WERI-Rb-1 (cell line): ENCODE measurements at regions not wholly inside any gene's neighbourhood (a gene's known extent, or its start where the extent isn't known, plus 50 kb on each side); places are given as distances from the start of the nearest gene placed in this dataset.

Experiments
- DNase-seq: peaks from one replicate; pipeline ENCODE4 v3.0.0-alpha.2; 2020
- H3K27ac ChIP-seq: fragments of 250-450 bp; sonication (Bioruptor Pico); 2 replicates; pipeline ENCODE4 v1.5.1; 2020; ENCODE audit warnings: mild to moderate bottlenecking, moderate library complexity
- H3K27me3 ChIP-seq: fragments of 250-450 bp; sonication (Bioruptor Pico); 2 replicates; pipeline ENCODE4 v1.5.1; 2021; ENCODE audit warnings: mild to moderate bottlenecking, low read depth, moderate library complexity; ENCODE audit not compliant: insufficient read depth, severe bottlenecking
- H3K36me3 ChIP-seq: fragments of 250-450 bp; sonication (Bioruptor Pico); 2 replicates; pipeline ENCODE4 v1.5.1; 2020; ENCODE audit warnings: mild to moderate bottlenecking, moderate library complexity
- H3K4me3 ChIP-seq: 2 replicates; pipeline ENCODE4 v1.5.1; 2011; ENCODE audit warnings: low read depth, mild to moderate bottlenecking, control low read depth, low read length
- H3K9me3 ChIP-seq: fragments of 250-450 bp; sonication (Bioruptor Pico); 2 replicates; pipeline ENCODE4 v1.5.1; 2021; ENCODE audit warnings: mild to moderate bottlenecking, moderate library complexity; ENCODE audit not compliant: severe bottlenecking
- CTCF ChIP-seq: IDR thresholded peaks from 2 replicates; pipeline ENCODE4 v1.5.1; 2011; ENCODE audit warnings: low read depth, mild to moderate bottlenecking, control low read depth, inconsistent platforms, low read length

- Histone ChIP-seq H3K4me3 (no peak overlapping the region), H3K27ac (no peak overlapping the region), H3K27me3 (no peaks in the 10 kb centered on the region), H3K9me3 (no peaks in the 10 kb centered on the region), H3K36me3 (no peaks in the 10 kb centered on the region)
- no peak for DNase-seq
- no peak for TF ChIP-seq CTCF
Observed at GRCh38 chr4:11182586-11183355, 245.9 kb downstream of the HS3ST1 start.

GRCh38 chr4:11182031-11182430, 246.7 kb downstream of the HS3ST1 start:
- Histone ChIP-seq H3K4me3 (no peak overlapping the region), H3K9me3 (no peaks in the 10 kb centered on the region), H3K36me3 (no peaks in the 10 kb centered on the region), H3K27ac (no peak overlapping the region), H3K27me3 (no peaks in the 10 kb centered on the region)
- no peak for DNase-seq
- TF ChIP-seq CTCF = no peak

GRCh38 chr4:11179796-11180195, 248.9 kb downstream of the HS3ST1 start:
- no peak for DNase-seq
- no peaks in the 10 kb centered on the region for H3K27me3 ChIP-seq
- no peaks in the 10 kb centered on the region for H3K9me3 ChIP-seq
- H3K4me3 ChIP-seq = no peak overlapping the region
- H3K36me3 ChIP-seq = no peaks in the 10 kb centered on the region
- H3K27ac ChIP-seq = no peak overlapping the region
- TF ChIP-seq CTCF = no peak

GRCh38 chr4:11178433-11178832, 250.3 kb downstream of the HS3ST1 start:
- no peak for TF ChIP-seq CTCF
- DNase-seq = no peak
- Histone ChIP-seq H3K9me3 (no peaks in the 10 kb centered on the region), H3K36me3 (no peaks in the 10 kb centered on the region), H3K4me3 (no peak overlapping the region), H3K27me3 (peaks cover under 1% of the 10 kb centered on the region), H3K27ac (no peak overlapping the region)

GRCh38 chr4:11175374-11175773, 253.3 kb downstream of the HS3ST1 start:
- Histone ChIP-seq H3K27ac (no peak overlapping the region), H3K9me3 (no peaks in the 10 kb centered on the region)
- no peak for TF ChIP-seq CTCF

GRCh38 chr4:11166606-11167005, 262.1 kb downstream of the HS3ST1 start:
- H3K36me3 ChIP-seq = no peaks in the 10 kb centered on the region
- TF ChIP-seq CTCF = no peak
- no peaks in the 10 kb centered on the region for H3K9me3 ChIP-seq
- no peak overlapping the region for H3K4me3 ChIP-seq
- peaks cover 7% of the 10 kb centered on the region for H3K27me3 ChIP-seq
- DNase-seq = no peak
- no peak overlapping the region for H3K27ac ChIP-seq

More at GRCh38 chr4:11175374-11175773, 253.3 kb downstream of the HS3ST1 start:
- H3K4me3 ChIP-seq = no peak overlapping the region
- peaks cover 4% of the 10 kb centered on the region for H3K27me3 ChIP-seq
- H3K36me3 ChIP-seq = no peaks in the 10 kb centered on the region
- peak; percentile 12 for DNase-seq
